ENCODE measurements at regions not wholly inside any gene's neighbourhood (a gene's known extent, or its start where the extent isn't known, plus 50 kb on each side); places are given as distances from the start of the nearest gene placed in this dataset.

DNA sequence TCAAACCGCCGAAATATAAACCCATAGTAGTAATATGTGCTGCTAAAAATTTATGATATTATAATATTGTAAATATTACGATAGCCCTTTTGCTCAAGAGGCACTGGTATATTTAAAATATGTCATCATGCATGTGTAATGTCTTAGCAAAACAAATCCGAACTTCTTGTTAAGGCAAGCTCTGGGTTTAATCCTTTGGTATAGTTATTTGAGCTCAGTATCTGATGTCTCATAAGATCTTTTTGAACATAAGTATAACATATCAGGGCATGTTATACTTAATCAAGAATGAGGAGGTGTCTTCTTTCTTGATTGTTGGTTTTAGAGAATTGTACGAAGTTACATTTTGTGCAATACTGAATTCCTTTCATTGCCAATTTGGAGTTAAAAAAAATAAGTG lies 154.1 kb upstream of the CBLB start:
- TF ChIP-seq CTCF (IDR thresholded peaks at IDR 0.05) (no peak), POLR2A (IDR thresholded peaks at IDR 0.05) (no peak)

Measured in body of pancreas (tissue), 4 donors.